AG04450 (cell line): ENCODE measurements at regions not wholly inside any gene's neighbourhood (a gene's known extent, or its start where the extent isn't known, plus 50 kb on each side); places are given as distances from the start of the nearest gene placed in this dataset.

Source experiments
- CTCF ChIA-PET: fragments of 300-600, 350-600 bp; formaldehyde crosslinking; extraction: SDS; loops from one replicate; lab custom pipeline; 2022; ENCODE audit warnings: antibody characterized with exemption, inconsistent platforms; lab: Charles Lee
- POLR2A ChIA-PET: fragments of 350-600 bp; formaldehyde crosslinking; extraction: SDS; loops from one replicate; lab custom pipeline; 2021; ENCODE audit warnings: antibody characterized with exemption, inconsistent platforms; lab: Yijun Ruan, JAX
- DNase-seq: peaks from one replicate; pipeline ENCODE4 v3.0.0-alpha.2; 2011; ENCODE audit warnings: low read depth, low spot score
- H3K27ac ChIP-seq: one replicate; pipeline ENCODE4 v1.5.1; 2012; ENCODE audit warnings: low read depth, low read length, control low read depth
- H3K27me3 ChIP-seq: one replicate; pipeline ENCODE4 v1.6.0; 2012; ENCODE audit warnings: low read length; ENCODE audit not compliant: control insufficient read depth, insufficient read depth
- H3K4me3 ChIP-seq: 2 replicates; pipeline ENCODE4 v1.5.1; 2011; ENCODE audit warnings: mild to moderate bottlenecking, low read depth, low read length, control low read depth
- H3K9me3 ChIP-seq: 2 replicates; pipeline ENCODE4 v1.5.1; 2012; ENCODE audit warnings: low read length; ENCODE audit not compliant: control insufficient read depth, insufficient read depth
- TF ChIP-seq, protein P1 (sequence below): IDR thresholded peaks from 2 replicates; pipeline ENCODE4 v1.5.1; 2011; ENCODE audit warnings: low read depth, low read length, control low read depth, inconsistent platforms

DNA sequence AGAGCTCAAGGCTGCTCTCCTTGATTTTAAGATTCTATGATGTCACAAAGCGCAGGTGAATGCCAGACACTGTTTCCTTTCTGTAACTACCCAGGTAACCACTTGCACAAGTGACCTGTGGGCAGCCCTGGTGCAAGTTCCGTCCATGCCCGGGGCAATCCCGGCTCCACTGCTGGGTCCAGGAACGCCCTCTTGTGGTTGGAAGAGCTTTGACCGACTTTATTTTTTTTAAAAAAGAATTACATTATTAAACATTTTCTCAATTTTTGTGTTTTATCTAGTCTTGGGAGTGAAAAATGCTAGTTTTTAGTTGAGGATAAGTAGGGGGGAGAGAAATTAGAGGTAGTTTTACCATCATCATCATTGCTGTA is 695.2 kb downstream of the QKI start:
- H3K4me3 ChIP-seq = no peak overlapping the region
- peaks cover 61% of the 10 kb centered on the region for H3K9me3 ChIP-seq
- H3K27me3 ChIP-seq = no peaks in the 10 kb centered on the region
- POLR2A ChIA-PET = no interaction called here
- H3K27ac ChIP-seq = no peak overlapping the region
- no peak for DNase-seq
- CTCF ChIA-PET = interaction anchor here (0.6 kb wide), 1 partner anchor 186 kb away, joined by 3 read pairs; no protein-coding TSS in a partner anchor
- TF ChIP-seq, protein P1, sequence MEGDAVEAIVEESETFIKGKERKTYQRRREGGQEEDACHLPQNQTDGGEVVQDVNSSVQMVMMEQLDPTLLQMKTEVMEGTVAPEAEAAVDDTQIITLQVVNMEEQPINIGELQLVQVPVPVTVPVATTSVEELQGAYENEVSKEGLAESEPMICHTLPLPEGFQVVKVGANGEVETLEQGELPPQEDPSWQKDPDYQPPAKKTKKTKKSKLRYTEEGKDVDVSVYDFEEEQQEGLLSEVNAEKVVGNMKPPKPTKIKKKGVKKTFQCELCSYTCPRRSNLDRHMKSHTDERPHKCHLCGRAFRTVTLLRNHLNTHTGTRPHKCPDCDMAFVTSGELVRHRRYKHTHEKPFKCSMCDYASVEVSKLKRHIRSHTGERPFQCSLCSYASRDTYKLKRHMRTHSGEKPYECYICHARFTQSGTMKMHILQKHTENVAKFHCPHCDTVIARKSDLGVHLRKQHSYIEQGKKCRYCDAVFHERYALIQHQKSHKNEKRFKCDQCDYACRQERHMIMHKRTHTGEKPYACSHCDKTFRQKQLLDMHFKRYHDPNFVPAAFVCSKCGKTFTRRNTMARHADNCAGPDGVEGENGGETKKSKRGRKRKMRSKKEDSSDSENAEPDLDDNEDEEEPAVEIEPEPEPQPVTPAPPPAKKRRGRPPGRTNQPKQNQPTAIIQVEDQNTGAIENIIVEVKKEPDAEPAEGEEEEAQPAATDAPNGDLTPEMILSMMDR = no peak

DNA sequence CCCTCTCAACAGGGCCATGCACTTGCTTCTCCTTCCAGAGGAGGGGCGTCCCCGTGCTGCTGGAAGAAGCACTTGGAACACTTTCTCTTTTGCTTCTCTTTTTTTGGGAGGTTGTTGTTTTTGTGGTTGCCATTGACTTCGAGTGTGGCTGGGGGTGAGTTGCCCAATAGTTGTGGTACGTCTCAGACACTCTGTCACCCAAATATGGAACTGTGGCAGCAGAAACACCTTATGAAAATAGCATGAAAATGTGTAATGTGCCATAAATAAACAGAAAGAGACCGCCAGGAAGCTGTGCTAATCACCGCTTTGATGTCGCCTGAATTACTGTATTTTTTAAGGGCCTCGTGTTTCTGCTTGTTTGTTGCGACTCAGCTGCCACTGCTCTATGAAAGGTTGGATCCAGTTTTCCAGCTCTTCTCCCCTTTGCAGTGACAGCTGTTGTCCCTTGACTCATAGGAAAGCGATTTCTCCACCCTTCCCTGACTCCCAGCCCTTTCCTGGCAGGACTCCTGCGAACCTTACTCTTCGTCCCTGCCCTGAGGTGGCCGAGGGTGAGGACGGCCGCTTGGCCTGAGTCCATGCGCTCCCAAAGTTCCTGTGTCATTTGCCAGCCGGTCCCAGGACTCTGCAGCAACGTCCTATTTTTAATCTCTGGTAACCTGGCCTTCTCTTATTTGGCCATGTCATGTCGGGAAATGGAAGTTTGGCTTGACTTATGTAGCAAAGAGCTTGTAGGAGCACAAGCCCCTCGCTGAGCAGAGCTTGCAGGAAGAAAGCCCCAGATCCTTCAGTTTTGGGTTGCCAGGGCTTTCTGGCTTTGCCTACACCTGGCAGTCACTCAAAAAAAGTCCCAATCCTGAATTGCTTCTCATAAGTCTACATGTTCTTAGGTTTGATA is 694.6 kb downstream of the QKI start:
- peaks cover 64% of the 10 kb centered on the region for H3K9me3 ChIP-seq
- ChIA-PET POLR2A (no interaction called here), CTCF (no interaction called here)
- no peak overlapping the region for H3K4me3 ChIP-seq
- H3K27ac ChIP-seq = no peak overlapping the region
- TF ChIP-seq, protein P1 = no peak
- H3K27me3 ChIP-seq = no peaks in the 10 kb centered on the region
- DNase-seq = no peak

DNA sequence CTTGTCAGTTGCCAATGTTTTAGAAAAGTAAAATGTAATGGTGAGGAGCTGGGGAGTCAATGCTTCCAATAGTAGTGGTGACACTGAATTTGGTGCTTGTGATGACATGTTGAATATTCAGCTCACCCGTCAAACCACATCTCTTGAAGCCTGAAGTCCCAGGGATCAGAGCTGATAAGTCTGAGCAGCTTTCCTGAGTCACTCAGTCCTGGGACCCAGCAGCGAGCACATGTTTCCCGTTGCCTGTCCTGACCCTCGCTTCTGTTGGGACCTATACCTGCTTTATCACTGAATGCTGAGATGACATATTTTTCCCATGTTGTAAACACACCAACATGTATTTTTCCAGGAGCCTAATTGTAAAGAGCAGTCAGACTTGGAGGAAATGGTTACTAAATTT is 693.6 kb downstream of the QKI start:
- H3K9me3 ChIP-seq = peaks cover 58% of the 10 kb centered on the region
- TF ChIP-seq, protein P1 = no peak
- H3K4me3 ChIP-seq = no peak overlapping the region
- CTCF ChIA-PET = no interaction called here
- H3K27ac ChIP-seq = no peak overlapping the region
- H3K27me3 ChIP-seq = no peaks in the 10 kb centered on the region
- DNase-seq = no peak
- POLR2A ChIA-PET = no interaction called here

DNA sequence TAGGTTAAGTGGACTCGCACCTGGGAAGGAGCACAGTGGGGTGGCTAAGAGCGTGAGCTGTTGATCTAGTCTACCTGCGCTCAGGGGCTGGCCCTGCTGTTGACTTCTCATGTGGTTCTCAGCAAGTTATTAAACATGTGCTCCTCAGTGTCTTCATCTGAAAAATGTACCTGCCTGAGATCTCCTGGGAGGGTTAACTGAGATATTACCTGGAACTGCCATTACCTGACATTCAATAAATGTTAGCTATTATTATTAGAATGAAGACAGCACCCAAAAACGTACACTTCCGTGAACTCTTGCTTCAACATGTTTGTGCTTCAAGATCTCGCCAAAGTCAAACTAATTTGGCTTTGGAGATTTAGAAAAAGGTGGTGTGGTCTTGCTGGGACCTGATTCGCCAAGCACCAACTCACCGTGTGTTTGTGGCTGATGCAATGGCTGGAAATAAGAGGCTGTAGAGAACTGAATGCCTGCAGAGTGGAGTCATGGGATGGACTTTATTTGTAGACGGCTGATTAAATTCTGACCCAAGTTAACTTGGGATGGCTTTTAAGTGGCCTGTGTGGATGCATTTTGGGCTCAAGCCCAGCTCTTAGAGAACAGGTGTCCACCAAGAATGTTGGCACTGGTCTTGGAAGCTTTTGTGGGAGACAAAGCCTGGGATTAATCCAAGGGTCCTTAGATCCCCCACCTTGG is 692.9 kb downstream of the QKI start:
- Histone ChIP-seq H3K4me3 (no peak overlapping the region), H3K27me3 (no peaks in the 10 kb centered on the region), H3K27ac (no peak overlapping the region), H3K9me3 (peaks cover 58% of the 10 kb centered on the region)
- CTCF ChIA-PET = no interaction called here
- DNase-seq = no peak
- POLR2A ChIA-PET = no interaction called here
- TF ChIP-seq, protein P1 = no peak

DNA sequence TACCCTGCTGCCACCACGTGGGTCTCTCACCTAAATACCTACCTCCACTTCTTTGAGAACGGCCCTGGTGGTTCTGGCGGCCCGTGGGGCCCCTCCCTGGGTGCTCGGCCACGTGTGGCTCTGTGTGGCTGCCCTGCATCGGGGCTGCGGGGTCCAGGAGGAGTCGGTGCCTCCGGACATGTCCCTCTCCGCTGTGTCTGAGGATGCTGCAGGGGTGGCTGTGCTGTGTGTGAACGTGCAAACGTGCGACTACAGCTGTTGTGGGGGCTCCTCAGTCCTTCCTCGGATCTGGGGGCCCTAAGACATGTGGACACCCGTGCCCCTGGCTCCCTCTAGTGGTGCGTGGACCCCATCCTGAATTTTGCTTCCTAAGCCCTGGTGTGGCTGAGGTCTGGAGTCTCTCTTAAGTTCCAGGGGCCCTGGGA is 691.8 kb downstream of the QKI start:
- POLR2A ChIA-PET = no interaction called here
- Histone ChIP-seq H3K27me3 (no peaks in the 10 kb centered on the region), H3K27ac (no peak overlapping the region), H3K9me3 (peaks cover 56% of the 10 kb centered on the region), H3K4me3 (no peak overlapping the region)
- TF ChIP-seq, protein P1 = no peak
- no peak for DNase-seq
- CTCF ChIA-PET = no interaction called here
